Stimulated activated CD8-positive, alpha-beta memory T cell treated with anti-CD3 and anti-CD28 coated beads, Interleukin-7, amount 100 ng/mL, for 24 hours (primary cell): ENCODE measurements at regions not wholly inside any gene's neighbourhood (a gene's known extent, or its start where the extent isn't known, plus 50 kb on each side); places are given as distances from the start of the nearest gene placed in this dataset.
"Not testable (repeated sequence)": the region's sequence is repeated elsewhere in the genome, so short reads cannot be mapped to it uniquely, and the experiment has no call there.

Source experiments
- DNase-seq: peaks from one replicate; pipeline ENCODE4 v3.0.0-alpha.2; 2020; ENCODE audit warnings: low read depth

- no peak for DNase-seq
These were observed 96.0 kb upstream of the FHL2 start for GRCh38 chr2:105494683-105495425.

- DNase-seq, result no peak
These were observed 92.1 kb upstream of the FHL2 start for GRCh38 chr2:105490956-105491355.

- no peak for DNase-seq
These were observed 91.4 kb upstream of the FHL2 start for GRCh38 chr2:105490204-105490603.

- no peak for DNase-seq
These were observed 90.5 kb upstream of the FHL2 start for GRCh38 chr2:105489168-105489878.

- no peak for DNase-seq
These were observed 89.4 kb upstream of the FHL2 start for GRCh38 chr2:105488285-105488684.

- no peak for DNase-seq
These were observed 88.6 kb upstream of the FHL2 start for GRCh38 chr2:105487142-105488069.

GRCh38 chr2:105486762-105487141 is 87.9 kb upstream of the FHL2 start:
- no peak for DNase-seq

- no peak for DNase-seq
These were observed 79.8 kb upstream of the FHL2 start for GRCh38 chr2:105478670-105479069.

GRCh38 chr2:105477050-105477620 is 78.3 kb upstream of the FHL2 start:
- DNase-seq, result not testable (repeated sequence)

- DNase-seq, result no peak
These were observed 74.2 kb upstream of the FHL2 start for GRCh38 chr2:105473011-105473410.

GRCh38 chr2:105470979-105471378 is 72.1 kb upstream of the FHL2 start:
- no peak for DNase-seq

GRCh38 chr2:105469781-105470180 is 70.9 kb upstream of the FHL2 start:
- DNase-seq, result no peak

- DNase-seq, result no peak
These were observed 69.8 kb upstream of the FHL2 start for GRCh38 chr2:105468582-105469042.

- DNase-seq, result no peak
These were observed 65.5 kb upstream of the FHL2 start for GRCh38 chr2:105464325-105464724.

- no peak for DNase-seq
These were observed 61.3 kb upstream of the FHL2 start for GRCh38 chr2:105460048-105460732.

GRCh38 chr2:105458076-105458475 is 59.2 kb upstream of the FHL2 start:
- DNase-seq, result no peak

GRCh38 chr2:105455488-105456003 is 56.7 kb upstream of the FHL2 start:
- no peak for DNase-seq

GRCh38 chr2:105454801-105455485 is 56.1 kb upstream of the FHL2 start:
- DNase-seq, result no peak

- DNase-seq, result no peak
These were observed 52.8 kb upstream of the FHL2 start for GRCh38 chr2:105451571-105452166.

GRCh38 chr2:105450471-105450870 is 51.6 kb upstream of the FHL2 start:
- DNase-seq, result no peak
